Spleen (tissue), 7 donors: ENCODE measurements at regions not wholly inside any gene's neighbourhood (a gene's known extent, or its start where the extent isn't known, plus 50 kb on each side); places are given as distances from the start of the nearest gene placed in this dataset.

Experiments
- POLR2A ChIP-seq, 3 donors: fragments of 450-650 bp; IDR thresholded peaks; one replicate each; pipeline ENCODE4 v1.5.1; 2017; ENCODE audit warnings: antibody characterized with exemption in 3 of 3, mild to moderate bottlenecking in 1 of 3
- TF ChIP-seq, protein P1 (sequence below), 11 experiments: fragments of 200-600 bp in 7 of 11; fragments of 450-650 bp in 4 of 11; sonication (generic) in 4 of 11; IDR thresholded peaks in 8 of 11; conservative IDR thresholded peaks in 3 of 11; 1 replicate in 7 of 11; 2 replicates in 4 of 11; pipeline versions ENCODE4 v1.4.0 to v1.8.0; 2016 to 2021; ENCODE audit warnings: antibody characterized with exemption in 11 of 11, inconsistent platforms in 4 of 11, mild to moderate bottlenecking in 1 of 11
- donor health status: DM: no; HTN: no; CAD: no; lungs with moderate emphysema.
- donor health status: DM: no; HTN: no; CAD: no.
- donor health status: DM: no; HTN: no; CAD: no.

DNA sequence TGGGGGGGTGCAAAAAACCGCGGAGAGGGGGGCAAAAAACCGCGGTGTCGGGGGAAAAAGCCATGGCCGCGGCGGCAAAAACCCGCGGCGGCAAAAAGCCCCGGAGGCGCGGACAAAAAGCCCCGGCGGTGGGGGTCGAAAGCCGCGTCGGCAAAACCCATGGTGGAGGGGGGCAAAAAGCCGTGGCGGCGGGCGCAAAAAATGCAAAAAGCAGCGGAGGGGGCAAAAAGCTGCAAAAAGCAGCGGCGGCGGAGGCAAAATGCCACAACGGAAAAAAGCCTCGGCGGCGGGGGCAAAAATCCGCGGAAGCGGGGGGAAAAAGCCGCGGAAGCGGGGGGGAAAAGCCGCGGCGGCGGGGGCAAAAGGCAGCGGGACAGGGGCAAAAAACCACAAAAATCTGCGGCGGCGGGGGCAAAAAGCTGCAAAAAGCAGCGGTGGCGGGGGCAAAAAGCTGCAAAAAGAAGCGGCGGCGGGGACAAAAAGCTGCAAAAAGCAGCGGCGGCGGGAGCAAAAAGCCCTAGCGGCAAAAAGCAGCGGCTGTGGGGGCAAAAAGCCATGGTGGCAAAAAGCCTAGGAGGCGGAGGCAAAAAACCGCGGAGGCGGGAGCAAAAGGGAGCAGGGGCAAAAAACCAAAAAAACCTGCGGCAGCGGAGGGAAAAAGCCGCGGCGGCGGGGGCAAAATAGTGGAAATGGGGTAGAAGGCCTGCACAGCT is 418.9 kb downstream of the ZNF716 start:
- TF ChIP-seq, protein P1, sequence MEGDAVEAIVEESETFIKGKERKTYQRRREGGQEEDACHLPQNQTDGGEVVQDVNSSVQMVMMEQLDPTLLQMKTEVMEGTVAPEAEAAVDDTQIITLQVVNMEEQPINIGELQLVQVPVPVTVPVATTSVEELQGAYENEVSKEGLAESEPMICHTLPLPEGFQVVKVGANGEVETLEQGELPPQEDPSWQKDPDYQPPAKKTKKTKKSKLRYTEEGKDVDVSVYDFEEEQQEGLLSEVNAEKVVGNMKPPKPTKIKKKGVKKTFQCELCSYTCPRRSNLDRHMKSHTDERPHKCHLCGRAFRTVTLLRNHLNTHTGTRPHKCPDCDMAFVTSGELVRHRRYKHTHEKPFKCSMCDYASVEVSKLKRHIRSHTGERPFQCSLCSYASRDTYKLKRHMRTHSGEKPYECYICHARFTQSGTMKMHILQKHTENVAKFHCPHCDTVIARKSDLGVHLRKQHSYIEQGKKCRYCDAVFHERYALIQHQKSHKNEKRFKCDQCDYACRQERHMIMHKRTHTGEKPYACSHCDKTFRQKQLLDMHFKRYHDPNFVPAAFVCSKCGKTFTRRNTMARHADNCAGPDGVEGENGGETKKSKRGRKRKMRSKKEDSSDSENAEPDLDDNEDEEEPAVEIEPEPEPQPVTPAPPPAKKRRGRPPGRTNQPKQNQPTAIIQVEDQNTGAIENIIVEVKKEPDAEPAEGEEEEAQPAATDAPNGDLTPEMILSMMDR (IDR thresholded peaks at IDR 0.05 in 8 of 11, conservative IDR thresholded peaks at IDR 0.05 in 3 of 11) = no peak
- no peak for TF ChIP-seq POLR2A (IDR thresholded peaks at IDR 0.05)
